ENCODE measurements at regions not wholly inside any gene's neighbourhood (a gene's known extent, or its start where the extent isn't known, plus 50 kb on each side); places are given as distances from the start of the nearest gene placed in this dataset.

- Histone ChIP-seq H3K27me3 (no peaks in the 10 kb centered on the region), H3K9me3 (no peaks in the 10 kb centered on the region), H3K36me3 (no peaks in the 10 kb centered on the region), H3K4me1 (no peaks in the 10 kb centered on the region), H3K4me3 (ENCODE audit: low read depth, low read length) (no peak overlapping the region)
- no peak for DNase-seq
- no peak for TF ChIP-seq CTCF (IDR thresholded peaks at IDR 0.05; ENCODE audit: low read depth, low read length)
Observed at GRCh38 chr12:76707772-76708171, 56.1 kb upstream of the ZDHHC17 start.

DNA sequence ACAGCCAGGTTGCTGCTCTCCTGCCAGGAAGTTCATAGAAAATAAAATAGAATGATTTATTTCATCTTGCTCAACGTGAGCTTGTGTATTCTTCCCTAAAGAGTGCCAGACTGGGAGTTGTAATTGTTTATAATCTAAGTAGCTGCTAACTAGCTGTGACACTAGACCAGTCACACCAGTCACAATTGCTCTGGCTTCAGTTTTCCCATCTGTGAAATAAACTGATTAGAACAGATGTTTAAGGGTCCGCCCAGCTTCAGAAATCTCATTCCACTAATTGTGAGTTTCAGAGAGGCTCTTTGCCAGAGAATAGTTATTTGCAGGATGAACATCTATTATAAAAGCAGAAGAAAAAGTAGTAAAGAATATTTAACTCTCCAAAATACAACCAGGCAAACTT is 55.6 kb upstream of the ZDHHC17 start:
- no peaks in the 10 kb centered on the region for H3K9me3 ChIP-seq
- no peaks in the 10 kb centered on the region for H3K27me3 ChIP-seq
- no peak overlapping the region for H3K4me3 ChIP-seq (ENCODE audit: low read depth, low read length)
- H3K4me1 ChIP-seq = no peaks in the 10 kb centered on the region
- DNase-seq = no peak
- no peaks in the 10 kb centered on the region for H3K36me3 ChIP-seq
- TF ChIP-seq CTCF (IDR thresholded peaks at IDR 0.05; ENCODE audit: low read depth, low read length) = no peak

DNA sequence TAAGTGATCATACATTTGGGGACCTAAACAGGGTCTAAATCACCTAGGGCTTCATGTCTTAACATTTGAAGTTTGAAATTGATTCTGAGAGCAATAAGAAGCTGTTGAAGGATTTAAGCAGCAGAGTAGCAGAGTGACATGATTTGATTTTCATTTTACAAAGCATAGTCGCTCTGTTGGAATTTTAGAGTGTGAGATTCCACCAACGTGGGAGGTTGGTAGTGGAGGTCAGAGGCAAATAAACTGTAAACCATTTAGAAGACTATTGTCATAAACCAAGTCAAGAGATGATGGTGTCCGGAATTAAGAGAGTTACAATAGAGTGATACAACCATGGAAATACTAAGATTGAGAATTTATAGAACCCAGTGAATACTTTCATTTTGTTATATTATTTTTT is 52.7 kb upstream of the ZDHHC17 start:
- Histone ChIP-seq H3K4me3 (ENCODE audit: low read depth, low read length) (no peak overlapping the region), H3K4me1 (no peaks in the 10 kb centered on the region), H3K36me3 (no peaks in the 10 kb centered on the region), H3K27me3 (no peaks in the 10 kb centered on the region), H3K9me3 (no peaks in the 10 kb centered on the region)
- no peak for DNase-seq
- no peak for TF ChIP-seq CTCF (IDR thresholded peaks at IDR 0.05; ENCODE audit: low read depth, low read length)

DNA sequence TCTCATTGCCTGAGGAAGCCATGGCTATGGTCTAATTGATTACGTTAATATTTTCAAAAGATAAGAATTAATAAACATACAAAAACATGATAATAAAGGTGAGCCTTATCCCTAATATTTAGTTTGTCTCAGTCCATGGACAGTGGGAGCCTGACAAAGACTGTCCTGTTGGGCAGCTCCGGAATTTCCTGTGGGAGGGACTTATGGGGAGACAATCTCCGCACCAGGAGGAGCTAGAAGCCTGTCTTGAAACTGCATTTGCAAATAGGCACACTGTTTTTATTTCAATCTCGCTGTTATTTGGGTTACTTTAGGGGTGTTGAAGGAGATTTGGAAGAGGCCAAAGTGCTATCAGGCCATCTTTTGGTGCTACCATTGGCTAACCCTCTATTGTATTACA is 50.8 kb upstream of the ZDHHC17 start:
- DNase-seq = no peak
- Histone ChIP-seq H3K36me3 (no peaks in the 10 kb centered on the region), H3K27me3 (no peaks in the 10 kb centered on the region), H3K9me3 (no peaks in the 10 kb centered on the region), H3K4me1 (no peaks in the 10 kb centered on the region), H3K4me3 (ENCODE audit: low read depth, low read length) (no peak overlapping the region)
- TF ChIP-seq CTCF (IDR thresholded peaks at IDR 0.05; ENCODE audit: low read depth, low read length) = no peak

DNA sequence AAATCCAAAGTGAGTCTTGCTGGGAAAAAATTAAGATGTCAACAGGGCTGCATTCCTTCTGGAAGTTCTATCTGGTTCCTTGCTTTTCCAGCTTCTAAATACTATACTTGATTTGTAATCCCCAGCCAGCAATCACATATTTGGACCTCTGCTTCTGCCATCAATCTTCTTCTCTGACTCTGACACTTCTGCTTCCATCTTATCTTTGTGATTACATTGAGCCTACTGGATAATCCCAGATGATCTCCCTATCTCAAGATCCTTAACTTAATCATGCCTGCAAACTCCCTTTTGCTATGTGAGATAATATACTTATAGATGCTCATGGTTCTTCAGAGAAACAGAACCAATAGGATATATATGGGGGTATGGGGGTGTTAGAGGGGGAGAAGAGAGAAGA is 49.9 kb upstream of the ZDHHC17 start:
- H3K27me3 ChIP-seq = peaks cover 5% of the 10 kb centered on the region
- DNase-seq = no peak
- H3K9me3 ChIP-seq = no peaks in the 10 kb centered on the region
- H3K4me3 ChIP-seq (ENCODE audit: low read depth, low read length) = no peak overlapping the region
- H3K4me1 ChIP-seq = no peaks in the 10 kb centered on the region
- no peaks in the 10 kb centered on the region for H3K36me3 ChIP-seq
- TF ChIP-seq CTCF (IDR thresholded peaks at IDR 0.05; ENCODE audit: low read depth, low read length) = no peak
